Naive B cell (primary cell): ENCODE measurements at regions not wholly inside any gene's neighbourhood (a gene's known extent, or its start where the extent isn't known, plus 50 kb on each side); places are given as distances from the start of the nearest gene placed in this dataset.
A peak's percentile ranks its signal among the peaks of the same experiment; 100 is the strongest.

Experiments
- ATAC-seq, 2 donors: fragments of 150-1000 bp; cut with Tn5 transposase; 2 replicates each; pipeline ENCODE4 v1.10.0; 2021; ENCODE audit warnings: low read depth in 2 of 2, mild to moderate bottlenecking in 2 of 2, moderate library complexity in 2 of 2
- DNase-seq: peaks from one replicate; pipeline ENCODE4 v3.0.0; 2022
- H3K27ac Mint-ChIP-seq, 6 donors: one replicate each; pipeline ENCODE4 v1.8.0; 2020 to 2022; ENCODE audit warnings: mild to moderate bottlenecking in 6 of 6, mixed read lengths in 6 of 6, moderate library complexity in 5 of 6, inconsistent platforms in 2 of 6
- H3K27me3 Mint-ChIP-seq, 3 donors: one replicate each; pipeline ENCODE4 v1.8.0; 2021 to 2022; ENCODE audit warnings: mixed read lengths in 3 of 3, mild to moderate bottlenecking in 1 of 3
- H3K36me3 Mint-ChIP-seq, 2 donors: one replicate each; pipeline ENCODE4 v1.8.0; 2020 to 2022; ENCODE audit warnings: mixed read lengths in 2 of 2, inconsistent platforms in 1 of 2, mild to moderate bottlenecking in 1 of 2
- H3K4me1 Mint-ChIP-seq, 3 donors: one replicate each; pipeline ENCODE4 v1.8.0; 2020 to 2022; ENCODE audit warnings: mixed read lengths in 3 of 3, inconsistent platforms in 1 of 3, mild to moderate bottlenecking in 1 of 3, moderate library complexity in 1 of 3
- H3K4me3 Mint-ChIP-seq, 8 donors: one replicate each; pipeline ENCODE4 v1.8.0; 2020 to 2022; ENCODE audit warnings: mild to moderate bottlenecking in 8 of 8, mixed read lengths in 8 of 8, moderate library complexity in 8 of 8, inconsistent platforms in 2 of 8
- H3K9me3 Mint-ChIP-seq, 7 donors: one replicate each; pipeline ENCODE4 v1.8.0; 2020 to 2022; ENCODE audit warnings: mixed read lengths in 7 of 7, mild to moderate bottlenecking in 5 of 7, inconsistent platforms in 2 of 7, moderate library complexity in 1 of 7

DNA sequence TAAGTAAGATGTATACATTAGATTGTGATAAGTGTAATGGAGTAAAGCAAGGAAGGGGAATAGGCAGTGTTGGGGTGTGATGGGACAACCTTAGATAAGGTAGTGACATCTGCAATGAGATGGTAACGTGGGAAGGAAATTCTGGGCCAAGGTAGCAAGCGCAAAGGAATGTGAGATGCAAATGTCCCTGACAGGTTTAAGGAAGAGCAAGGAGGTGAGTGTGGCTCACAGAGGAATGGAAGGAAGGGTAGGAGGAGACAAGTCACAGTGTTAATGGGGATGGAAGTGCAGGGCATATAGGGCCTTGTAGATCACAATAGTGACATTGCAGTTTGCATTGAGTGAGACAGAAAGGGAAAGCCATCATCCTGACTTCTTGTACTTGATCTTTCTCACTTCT lies 170.9 kb upstream of the FAM98A start:
- peak overlapping the region in 1 of 6 donors; percentile 0 for H3K27ac Mint-ChIP-seq
- no peak for ATAC-seq

DNA sequence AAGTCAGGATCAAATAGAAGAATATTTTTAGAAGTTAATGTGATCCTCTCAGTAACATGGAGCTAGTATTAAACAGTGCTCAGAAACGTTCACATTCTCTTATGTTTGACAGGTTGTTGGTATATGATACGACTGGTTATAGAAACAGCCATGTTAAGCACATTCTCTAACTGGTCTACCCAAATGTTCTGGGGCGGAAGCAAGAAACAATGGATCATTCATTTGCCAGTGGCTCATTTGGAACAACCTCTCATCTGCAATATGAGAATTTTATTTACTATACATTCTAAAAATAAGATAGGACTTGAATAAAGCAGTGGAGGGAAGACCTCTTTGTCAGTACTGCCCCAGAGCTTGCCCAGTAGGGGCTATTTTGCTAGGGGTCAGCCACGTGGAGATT lies 167.1 kb upstream of the FAM98A start:
- Mint-ChIP-seq H3K9me3 (peaks cover 0 to 3% (median 2%) of the 10 kb centered on the region in 7 donors), H3K4me3 (no peak overlapping the region), H3K27me3 (no peaks in the 10 kb centered on the region), H3K36me3 (no peaks in the 10 kb centered on the region), H3K4me1 (no peaks in the 10 kb centered on the region), H3K27ac (no peak overlapping the region)
- ATAC-seq (no peak), DNase-seq (no peak)

More for the DNA sequence above, 170.9 kb upstream of the FAM98A start:
- Mint-ChIP-seq H3K4me1 (no peaks in the 10 kb centered on the region), H3K27me3 (no peaks in the 10 kb centered on the region), H3K36me3 (no peaks in the 10 kb centered on the region), H3K9me3 (peaks cover 0 to 2% (median 0%) of the 10 kb centered on the region in 7 donors), H3K4me3 (no peak overlapping the region)
- DNase-seq, result no peak

DNA sequence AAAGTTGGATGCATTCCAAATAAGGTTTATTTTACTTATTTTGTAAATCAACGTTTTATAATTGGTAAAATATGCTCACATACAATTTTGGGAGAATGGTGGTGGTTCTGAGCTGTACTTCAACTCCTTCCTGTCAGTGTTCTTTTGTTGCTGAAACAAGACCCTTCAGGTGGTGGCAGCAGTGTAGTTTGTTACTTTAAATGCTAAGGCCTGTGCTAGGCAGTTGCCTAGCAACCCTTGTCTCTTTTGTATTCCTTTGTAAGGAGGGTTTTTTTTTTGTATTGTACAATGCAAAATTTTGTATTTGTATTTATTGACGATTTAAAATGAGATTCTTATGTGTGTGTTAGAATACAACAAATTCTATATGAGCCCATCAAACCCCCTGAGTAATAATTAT lies 166.0 kb upstream of the FAM98A start:
- no peak for ATAC-seq
- no peak overlapping the region for H3K4me3 Mint-ChIP-seq

DNA sequence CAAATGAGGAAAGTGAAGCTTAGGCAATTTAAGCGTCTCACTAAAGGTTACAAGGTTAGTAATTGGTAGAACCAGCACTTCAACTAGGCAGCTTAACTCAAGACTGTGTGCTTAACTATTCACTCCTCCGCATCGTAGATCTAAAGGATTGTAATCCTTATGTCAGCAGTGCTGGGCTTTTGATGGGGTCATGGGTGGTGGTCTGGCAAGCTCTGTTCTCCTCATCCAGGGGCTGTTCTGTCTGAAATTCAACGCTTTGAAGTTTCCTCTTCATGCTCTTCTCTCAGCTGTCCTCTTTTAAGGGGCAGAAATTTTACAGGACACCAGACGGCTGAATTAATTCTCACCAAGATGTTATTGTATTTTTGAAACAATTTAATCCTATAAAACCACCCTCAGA lies 165.5 kb upstream of the FAM98A start:
- Mint-ChIP-seq H3K4me3 (no peak overlapping the region), H3K9me3 (peaks cover 0 to 5% (median 2%) of the 10 kb centered on the region in 7 donors), H3K4me1 (no peaks in the 10 kb centered on the region), H3K27ac (no peak overlapping the region), H3K36me3 (no peaks in the 10 kb centered on the region), H3K27me3 (no peaks in the 10 kb centered on the region)
- DNase-seq, result no peak
- no peak for ATAC-seq

More for the DNA sequence above, 166.0 kb upstream of the FAM98A start:
- H3K4me1 Mint-ChIP-seq, result no peaks in the 10 kb centered on the region
- H3K27ac Mint-ChIP-seq, result no peak overlapping the region
- DNase-seq, result no peak
- H3K9me3 Mint-ChIP-seq, result peaks cover 0 to 4% (median 2%) of the 10 kb centered on the region in 7 donors
- H3K36me3 Mint-ChIP-seq, result no peaks in the 10 kb centered on the region
- no peaks in the 10 kb centered on the region for H3K27me3 Mint-ChIP-seq

DNA sequence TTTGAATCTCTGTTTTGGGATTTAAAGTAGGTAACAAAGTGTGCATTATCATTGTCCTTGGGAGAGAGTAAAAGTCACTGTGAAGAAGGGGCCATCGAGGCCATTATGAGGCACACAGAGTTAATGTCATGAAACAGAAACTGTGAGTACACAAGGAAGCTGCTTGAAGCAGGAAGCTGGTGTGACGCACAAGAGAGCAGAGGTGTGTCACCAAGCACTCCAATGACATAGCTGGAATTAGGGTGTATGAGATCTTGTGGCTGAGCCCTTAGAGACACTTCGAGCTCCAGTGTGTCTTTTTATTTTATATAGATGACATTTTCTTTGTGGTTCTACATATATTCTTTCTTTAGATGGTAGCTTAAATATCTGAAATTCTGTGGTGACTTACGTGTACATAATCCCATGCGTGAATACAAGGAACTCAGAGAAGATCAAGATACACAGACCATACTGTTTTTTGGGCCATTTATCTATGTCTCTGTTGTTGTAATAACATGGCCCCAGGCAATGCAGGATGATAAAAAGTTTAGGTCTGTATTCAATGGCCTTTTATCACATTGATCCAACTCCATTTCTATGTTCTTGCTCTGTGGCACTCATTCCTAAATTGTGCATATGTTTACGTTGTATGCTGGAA lies 164.7 kb upstream of the FAM98A start:
- Mint-ChIP-seq H3K9me3 (peaks cover 5 to 10% (median 7%) of the 10 kb centered on the region in 7 donors), H3K27me3 (peaks cover 0 to 4% (median 0%) of the 10 kb centered on the region in 3 donors), H3K4me1 (no peaks in the 10 kb centered on the region), H3K4me3 (no peak overlapping the region), H3K36me3 (peaks cover 0 to 7% of the 10 kb centered on the region in 2 donors), H3K27ac (no peak overlapping the region)
- DNase-seq, result no peak
- no peak for ATAC-seq

DNA sequence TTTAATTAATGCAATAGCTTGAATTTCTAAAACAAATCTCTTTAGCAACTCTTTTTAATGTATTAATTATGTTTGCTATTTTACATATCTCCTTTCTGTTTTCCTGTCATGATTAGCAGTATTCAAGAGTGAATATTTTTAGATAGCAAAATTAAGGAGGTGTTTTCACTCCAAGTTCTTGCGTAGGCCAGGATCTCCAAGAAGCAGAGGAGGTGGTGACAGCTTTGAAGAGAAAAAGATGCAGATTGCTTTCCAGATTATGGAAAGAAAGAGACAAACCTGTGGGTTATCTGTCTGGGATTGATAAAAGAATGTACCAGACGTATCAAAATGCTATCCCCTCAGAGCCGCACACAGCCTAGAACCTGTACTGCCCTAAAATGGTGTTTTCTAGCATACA lies 163.5 kb upstream of the FAM98A start:
- ATAC-seq (no peak), DNase-seq (no peak)
- no peaks in the 10 kb centered on the region for H3K4me1 Mint-ChIP-seq
- no peak overlapping the region for H3K27ac Mint-ChIP-seq
- H3K4me3 Mint-ChIP-seq, result no peak overlapping the region
- peaks cover 5 to 12% (median 8%) of the 10 kb centered on the region in 7 donors for H3K9me3 Mint-ChIP-seq
- H3K27me3 Mint-ChIP-seq, result peaks cover 0 to 4% (median 0%) of the 10 kb centered on the region in 3 donors
- peaks cover 0 to 9% of the 10 kb centered on the region in 2 donors for H3K36me3 Mint-ChIP-seq

DNA sequence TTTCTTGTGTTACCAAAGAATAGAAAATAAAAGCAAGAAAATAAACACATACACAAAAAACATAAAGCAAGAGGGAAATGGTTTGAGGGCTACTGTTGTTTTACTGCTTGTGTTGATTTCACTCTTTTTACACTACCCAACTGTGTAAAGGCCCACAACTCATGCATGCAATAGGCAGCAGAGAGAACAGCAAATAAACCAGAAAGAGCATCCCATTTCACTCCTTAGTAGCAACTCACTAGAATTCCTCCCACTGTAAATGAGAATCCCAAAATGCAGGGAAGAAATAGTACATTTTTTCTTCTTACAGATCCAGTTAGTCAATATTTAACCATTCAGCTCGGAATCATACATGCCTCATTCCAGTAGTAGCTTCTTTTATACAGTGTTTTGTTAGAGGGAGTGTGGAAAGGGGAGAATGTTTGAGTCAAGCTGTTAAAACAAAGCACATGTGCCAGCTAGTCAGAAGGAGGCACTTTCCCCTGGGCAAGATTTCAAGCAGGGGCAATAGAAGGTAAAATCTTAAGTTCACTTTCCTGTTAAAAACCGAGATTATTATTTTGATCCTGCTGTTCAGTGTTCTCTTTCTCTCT lies 147.2 kb upstream of the FAM98A start:
- no peak overlapping the region for H3K4me3 Mint-ChIP-seq
- no peak for ATAC-seq
- peaks cover 2 to 25% (median 8%) of the 10 kb centered on the region in 7 donors for H3K9me3 Mint-ChIP-seq
- no peak overlapping the region for H3K27ac Mint-ChIP-seq
- H3K4me1 Mint-ChIP-seq, result no peaks in the 10 kb centered on the region
- no peak for DNase-seq
- no peaks in the 10 kb centered on the region for H3K36me3 Mint-ChIP-seq
- H3K27me3 Mint-ChIP-seq, result peaks cover 9 to 17% (median 16%) of the 10 kb centered on the region in 3 donors

DNA sequence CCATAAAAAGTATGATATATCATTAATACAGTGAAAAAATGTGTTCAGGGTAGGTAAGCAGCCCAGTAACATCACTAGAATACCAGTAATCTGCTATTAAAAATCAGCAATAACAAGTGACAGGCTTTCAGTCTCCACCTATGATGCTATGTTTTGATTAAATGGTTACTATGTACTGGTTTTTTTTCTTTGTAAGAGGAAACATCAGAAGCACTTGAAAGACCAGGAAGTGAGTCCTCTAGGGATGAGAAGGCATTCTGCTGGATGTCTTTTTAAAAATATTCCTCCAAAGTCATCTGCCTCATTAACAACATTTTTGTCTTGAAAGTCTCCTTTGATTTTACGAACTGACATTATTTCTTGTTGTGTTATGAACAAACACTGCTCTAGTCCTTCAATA lies 136.0 kb upstream of the FAM98A start:
- no peak for ATAC-seq
- no peak overlapping the region for H3K27ac Mint-ChIP-seq
- no peak for DNase-seq

DNA sequence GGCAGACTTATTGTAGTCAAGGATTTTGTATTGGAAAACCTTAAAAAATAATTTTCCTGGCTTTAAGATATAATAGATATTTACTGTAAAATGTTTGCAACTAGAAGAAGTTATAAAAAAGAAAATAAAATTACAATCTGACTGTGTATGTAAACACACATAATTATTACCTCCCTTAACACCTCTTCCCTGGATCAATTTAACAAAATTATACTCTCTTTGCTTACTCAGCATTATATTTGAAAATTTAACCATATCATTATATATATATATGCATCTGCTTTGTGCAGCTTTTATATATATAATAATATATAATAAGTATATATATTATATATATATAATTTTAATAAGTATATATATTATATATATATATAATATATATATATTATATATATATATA lies 131.7 kb upstream of the FAM98A start:
- Mint-ChIP-seq H3K27me3 (no peaks in the 10 kb centered on the region), H3K4me3 (no peak overlapping the region), H3K9me3 (peaks cover 0 to 10% (median 2%) of the 10 kb centered on the region in 7 donors), H3K27ac (no peak overlapping the region), H3K4me1 (no peaks in the 10 kb centered on the region), H3K36me3 (no peaks in the 10 kb centered on the region)
- ATAC-seq (no peak), DNase-seq (no peak)

More for the DNA sequence above, 136.0 kb upstream of the FAM98A start:
- no peak overlapping the region for H3K4me3 Mint-ChIP-seq
- no peaks in the 10 kb centered on the region for H3K27me3 Mint-ChIP-seq
- H3K4me1 Mint-ChIP-seq, result no peaks in the 10 kb centered on the region
- H3K36me3 Mint-ChIP-seq, result no peaks in the 10 kb centered on the region
- peaks cover 0 to 11% (median 2%) of the 10 kb centered on the region in 7 donors for H3K9me3 Mint-ChIP-seq

DNA sequence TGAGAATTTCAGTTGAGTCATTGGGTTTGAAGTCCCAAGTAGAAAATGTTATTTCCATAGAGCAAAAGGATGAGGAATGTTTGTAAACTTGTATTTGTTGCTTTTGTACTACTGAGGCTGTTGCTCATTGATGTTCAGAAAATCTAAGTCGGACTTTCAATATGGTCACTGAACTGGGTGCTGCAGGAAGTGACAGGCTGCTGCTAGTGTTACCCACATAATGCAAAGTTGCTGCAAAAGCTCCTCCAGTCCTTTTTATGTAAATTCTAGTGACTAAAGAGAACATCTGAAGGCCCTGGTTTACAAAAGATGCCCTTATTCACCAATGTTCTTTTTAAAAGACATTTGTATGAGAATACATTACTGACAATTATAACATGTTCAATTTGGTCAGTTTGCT lies 131.1 kb upstream of the FAM98A start:
- Mint-ChIP-seq H3K4me3 (no peak overlapping the region), H3K9me3 (peaks cover 0 to 10% (median 2%) of the 10 kb centered on the region in 7 donors), H3K27ac (no peak overlapping the region), H3K27me3 (no peaks in the 10 kb centered on the region), H3K36me3 (no peaks in the 10 kb centered on the region), H3K4me1 (no peaks in the 10 kb centered on the region)
- ATAC-seq, result no peak
- no peak for DNase-seq

DNA sequence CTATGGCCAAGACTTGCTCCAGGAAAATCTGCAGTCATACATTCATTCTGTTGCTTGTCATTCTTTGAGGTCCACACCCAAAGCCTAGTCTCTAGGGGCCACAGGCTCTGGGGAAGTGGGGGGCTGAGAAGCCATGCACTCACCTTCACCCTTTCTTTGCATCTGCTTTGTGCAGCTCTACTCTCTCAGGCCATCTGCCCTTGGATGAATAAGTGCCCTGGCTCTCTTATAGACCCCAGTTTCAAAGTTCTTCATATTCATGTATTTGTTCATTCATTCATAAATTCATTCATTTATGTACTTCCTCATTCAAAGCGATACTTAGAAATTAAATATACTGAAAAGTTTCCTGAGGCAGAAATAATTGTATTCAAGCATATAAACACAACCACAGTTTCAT lies 130.3 kb upstream of the FAM98A start:
- ATAC-seq, result no peak
- Mint-ChIP-seq H3K27ac (peak overlapping the region in 1 of 6 donors; percentile 34), H3K36me3 (no peaks in the 10 kb centered on the region), H3K27me3 (no peaks in the 10 kb centered on the region), H3K4me3 (no peak overlapping the region), H3K9me3 (peaks cover 0 to 10% (median 2%) of the 10 kb centered on the region in 7 donors), H3K4me1 (no peaks in the 10 kb centered on the region)
- DNase-seq, result no peak

DNA sequence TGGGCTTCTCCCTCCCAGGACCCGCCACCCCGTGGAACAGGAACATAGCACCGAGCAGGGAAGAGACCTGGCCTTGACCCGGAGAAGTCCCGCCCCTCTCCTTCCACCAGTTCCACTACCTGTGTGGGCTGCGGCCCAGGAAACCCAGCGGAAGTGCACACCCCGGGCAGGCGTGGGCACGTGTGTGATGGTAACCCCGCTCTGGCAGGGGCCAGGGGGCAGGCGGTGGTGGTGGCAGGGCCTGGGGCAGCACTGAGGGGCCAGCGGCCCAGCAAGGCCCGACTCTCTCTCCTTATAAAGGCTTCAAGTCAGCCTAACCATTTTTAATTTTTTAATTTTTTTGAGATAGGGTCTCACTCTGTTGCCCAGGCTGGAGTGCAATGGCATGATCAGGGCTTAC lies 129.0 kb upstream of the FAM98A start:
- Mint-ChIP-seq H3K27me3 (no peaks in the 10 kb centered on the region), H3K4me3 (no peak overlapping the region), H3K4me1 (no peaks in the 10 kb centered on the region), H3K27ac (no peak overlapping the region), H3K9me3 (peaks cover 0 to 10% (median 2%) of the 10 kb centered on the region in 7 donors), H3K36me3 (no peaks in the 10 kb centered on the region)
- DNase-seq, result no peak
- ATAC-seq, result no peak

DNA sequence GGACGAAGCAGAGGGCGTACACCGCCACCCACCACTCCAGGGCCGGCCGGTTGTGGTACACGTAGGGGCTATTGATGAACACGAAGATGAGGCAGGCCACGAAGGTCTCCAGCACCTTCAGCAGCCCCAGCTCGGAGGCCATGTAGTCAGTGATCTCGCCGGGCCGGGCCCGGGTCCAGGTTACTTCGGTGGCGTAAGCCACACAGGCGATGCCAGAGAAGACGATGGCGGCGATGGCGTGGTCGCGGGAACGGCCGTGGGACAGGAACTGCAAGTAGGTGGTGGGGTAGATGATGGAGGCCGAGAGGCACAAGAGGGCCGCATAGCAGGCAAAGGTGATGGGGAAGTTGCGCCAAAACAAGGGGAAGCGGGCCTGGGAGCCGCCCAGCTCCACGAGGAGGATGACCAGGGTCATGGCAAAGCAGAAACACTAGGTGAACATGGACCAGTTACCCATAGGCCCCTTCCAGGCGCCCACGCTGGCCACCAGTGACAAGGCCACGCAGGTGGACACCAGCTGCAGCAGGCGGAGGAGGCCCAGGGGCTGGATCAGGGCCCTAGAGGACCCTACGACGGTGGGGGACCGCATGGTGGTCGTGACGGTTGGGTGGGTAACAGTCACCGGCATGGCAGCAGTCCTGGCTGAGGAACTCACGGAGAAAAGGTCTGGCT lies 128.4 kb upstream of the FAM98A start:
- no peaks in the 10 kb centered on the region for H3K27me3 Mint-ChIP-seq
- H3K4me1 Mint-ChIP-seq, result no peaks in the 10 kb centered on the region
- DNase-seq (no peak), ATAC-seq (no peak)
- peaks cover 0 to 10% (median 2%) of the 10 kb centered on the region in 7 donors for H3K9me3 Mint-ChIP-seq
- H3K36me3 Mint-ChIP-seq, result no peaks in the 10 kb centered on the region
- H3K4me3 Mint-ChIP-seq, result no peak overlapping the region
- no peak overlapping the region for H3K27ac Mint-ChIP-seq

DNA sequence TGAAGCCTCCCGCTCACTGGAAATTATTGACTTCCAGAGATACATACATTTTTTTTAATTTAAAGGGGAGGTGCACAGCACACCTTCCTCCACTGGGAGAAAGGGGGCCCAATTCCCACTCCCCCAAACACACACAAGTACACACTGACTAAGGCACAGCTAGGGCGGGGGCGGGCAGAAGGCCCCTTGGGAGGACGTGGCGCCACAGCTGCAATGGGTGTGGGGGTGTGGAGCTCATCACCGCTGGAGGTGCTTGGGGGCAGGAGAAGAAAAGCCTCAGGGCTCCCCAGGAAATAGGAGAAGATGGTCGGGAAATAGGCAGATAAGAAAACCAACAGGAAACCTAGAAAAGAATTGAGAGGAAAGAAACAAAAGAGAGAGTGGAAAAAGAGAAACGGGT lies 127.3 kb upstream of the FAM98A start:
- ATAC-seq (no peak), DNase-seq (no peak)
- Mint-ChIP-seq H3K27ac (no peak overlapping the region), H3K27me3 (no peaks in the 10 kb centered on the region), H3K9me3 (peaks cover 0 to 10% (median 2%) of the 10 kb centered on the region in 7 donors), H3K4me3 (no peak overlapping the region), H3K36me3 (no peaks in the 10 kb centered on the region), H3K4me1 (no peaks in the 10 kb centered on the region)
